TTC549 (cell line): ENCODE measurements at regions not wholly inside any gene's neighbourhood (a gene's known extent, or its start where the extent isn't known, plus 50 kb on each side); places are given as distances from the start of the nearest gene placed in this dataset.
"Not testable (repeated sequence)": the region's sequence is repeated elsewhere in the genome, so short reads cannot be mapped to it uniquely, and the experiment has no call there.

Experiments used
- FAIRE-seq: peaks from 2 replicates; lab custom pipeline; 2012; peaks lifted over from hg19 to GRCh38; lab: Jason Lieb, UNC

- no peak for FAIRE-seq
Measured at GRCh38 chr3:137300703-137301102, 342.9 kb downstream of the IL20RB start.

DNA sequence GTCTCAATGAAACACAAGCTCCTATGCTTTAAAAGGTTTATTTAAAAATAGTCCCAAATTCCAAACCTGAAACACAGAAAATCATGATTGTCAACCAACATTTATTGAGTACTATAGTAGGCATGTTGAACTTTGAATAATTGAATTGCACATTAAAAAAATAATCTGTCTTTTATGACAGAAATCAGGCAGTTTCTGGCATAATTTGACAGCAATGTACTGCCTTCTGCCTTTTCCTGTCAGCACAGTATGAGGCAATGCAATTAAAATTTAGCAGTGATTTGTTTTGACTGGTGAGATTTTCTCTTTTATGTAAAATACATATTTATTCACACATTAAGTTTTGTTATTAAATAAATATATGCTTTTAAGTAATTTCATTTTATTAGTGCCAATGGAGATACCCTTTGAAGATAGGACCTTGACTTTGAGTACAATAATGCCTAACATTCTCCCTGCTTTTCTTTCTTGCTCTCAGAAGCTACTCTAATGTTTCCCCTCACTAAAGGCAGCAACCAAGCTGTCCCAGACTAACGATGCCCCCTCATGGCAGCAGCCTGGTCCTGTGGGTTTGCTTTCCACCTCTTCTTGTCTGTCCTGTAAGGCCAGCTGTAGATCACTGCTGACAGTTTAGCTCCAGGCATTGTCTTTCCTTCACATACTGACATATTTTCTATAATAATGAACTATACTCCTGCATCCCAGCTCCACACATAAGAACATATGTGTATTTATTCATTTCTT lies 346.7 kb downstream of the IL20RB start:
- FAIRE-seq = no peak

- no peak for FAIRE-seq
Measured at GRCh38 chr3:137324114-137324513, 366.3 kb downstream of the IL20RB start.

- no peak for FAIRE-seq
Measured at GRCh38 chr3:137325170-137325569, 367.4 kb downstream of the IL20RB start.

GRCh38 chr3:137325934-137326333 lies 368.2 kb downstream of the IL20RB start:
- no peak for FAIRE-seq

DNA sequence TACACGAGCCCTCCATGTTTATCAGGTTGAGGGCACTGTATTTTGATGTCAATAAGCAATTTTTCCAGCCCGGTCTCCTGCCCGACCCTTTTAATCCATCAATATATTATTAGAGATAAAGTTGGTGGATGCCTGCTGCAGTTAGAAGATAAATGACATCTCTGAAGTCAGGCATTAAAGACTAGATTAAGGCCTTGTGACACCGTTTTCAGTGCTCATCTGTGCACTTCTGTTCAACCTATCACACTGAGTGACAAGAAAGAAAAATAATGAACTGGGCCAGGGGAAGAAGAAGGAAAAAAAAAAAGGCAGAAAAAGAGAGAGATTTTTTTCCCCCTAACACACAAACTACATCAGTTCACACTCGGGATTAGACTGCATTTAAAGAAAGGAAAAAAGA lies 371.8 kb downstream of the IL20RB start:
- FAIRE-seq = no peak

- no peak for FAIRE-seq
Measured at GRCh38 chr3:137330246-137330645, 372.5 kb downstream of the IL20RB start.

DNA sequence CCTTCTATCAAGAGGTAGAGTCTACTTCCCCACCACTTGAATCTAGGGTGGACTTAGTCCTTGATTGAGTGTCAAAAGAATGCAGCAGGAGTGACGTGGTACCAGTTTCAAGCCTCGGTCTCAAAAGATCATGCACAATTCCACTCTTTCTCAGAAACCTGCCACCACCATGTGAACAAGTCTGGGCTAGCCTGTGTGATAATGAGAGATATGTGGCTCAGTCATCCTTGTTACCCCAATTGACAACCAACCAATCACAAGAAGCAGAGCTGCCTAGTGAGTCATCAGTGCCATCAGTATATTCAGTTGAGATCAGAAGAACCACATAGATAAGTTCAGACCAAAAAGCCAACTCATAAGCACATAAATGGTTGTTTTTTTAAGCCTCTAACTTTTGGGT lies 374.5 kb downstream of the IL20RB start:
- FAIRE-seq = no peak

DNA sequence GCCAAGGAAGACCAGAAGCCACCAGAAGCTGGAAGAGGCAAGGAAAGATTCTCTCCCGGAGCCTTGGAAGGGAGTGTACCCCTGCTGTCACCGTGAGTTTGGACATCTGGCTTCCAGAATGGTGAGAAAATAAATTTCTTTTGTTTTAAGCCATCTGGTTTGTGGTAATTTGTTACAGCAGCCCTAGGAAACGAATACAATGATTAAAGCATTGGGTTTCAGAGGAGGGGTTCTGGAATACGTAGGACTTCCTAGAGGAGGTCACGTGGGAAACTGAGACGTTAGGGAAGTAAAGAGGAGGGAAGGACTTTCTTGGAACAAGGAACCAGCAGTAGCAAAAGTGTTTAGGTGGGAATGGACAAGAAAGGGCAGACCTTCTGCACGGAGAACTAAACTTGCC lies 377.7 kb downstream of the IL20RB start:
- no peak for FAIRE-seq

DNA sequence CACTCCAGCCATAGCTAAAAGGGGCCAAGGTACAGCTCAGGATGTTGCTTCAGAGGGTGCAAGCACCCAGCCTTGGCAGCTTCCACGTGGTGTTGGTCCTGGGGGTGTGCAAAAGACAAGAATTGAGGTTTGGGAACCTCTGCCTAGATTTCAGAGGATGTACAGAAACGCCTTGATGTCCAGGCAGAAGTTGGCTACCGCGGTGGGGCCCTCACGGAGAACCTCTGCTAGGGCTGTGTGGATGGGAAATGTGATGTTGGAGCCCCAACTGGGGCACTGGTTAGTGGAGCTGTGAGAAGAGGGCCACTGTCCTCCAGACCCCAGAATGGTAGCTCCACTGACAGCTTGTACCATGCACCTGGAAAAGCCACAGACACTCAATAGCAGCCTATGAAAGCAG lies 380.6 kb downstream of the IL20RB start:
- FAIRE-seq = not testable (repeated sequence)

DNA sequence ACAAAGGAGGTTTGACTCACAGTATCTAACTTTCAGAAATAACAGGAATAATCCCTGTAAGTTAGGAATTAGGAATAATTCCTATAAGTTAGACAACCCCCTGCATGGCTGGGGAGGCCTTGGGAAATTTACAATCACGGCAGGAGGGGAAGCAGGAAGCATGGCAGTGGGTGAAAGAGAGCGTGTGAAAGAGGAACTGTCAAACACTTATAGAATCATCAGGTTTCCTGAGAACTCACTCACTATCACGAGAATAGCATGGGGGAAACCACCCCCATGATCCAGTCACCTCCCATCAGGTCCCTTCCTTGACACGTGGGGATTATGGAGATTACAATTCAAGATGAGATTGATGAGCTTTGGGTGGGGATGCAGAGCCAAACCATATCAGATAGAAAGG lies 385.5 kb downstream of the IL20RB start:
- no peak for FAIRE-seq

DNA sequence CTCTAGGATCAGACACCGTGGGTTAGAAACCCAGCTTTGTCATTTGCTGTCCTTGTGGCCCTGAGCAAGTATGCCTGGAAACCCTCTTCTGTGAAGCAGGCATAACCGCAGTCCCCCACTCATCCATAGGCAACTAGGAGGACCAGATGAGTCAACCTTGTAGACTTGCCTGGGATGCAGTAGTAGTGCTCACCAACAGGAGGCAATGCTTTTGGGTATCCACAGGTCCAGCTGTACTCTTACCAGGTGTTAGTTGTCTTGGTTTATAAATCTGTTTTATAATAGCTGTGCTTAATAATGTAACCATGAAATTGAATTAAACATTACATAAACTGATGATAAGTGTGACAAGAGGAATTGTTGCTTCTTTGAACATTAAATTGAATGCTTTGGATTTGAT lies 389.3 kb downstream of the IL20RB start:
- no peak for FAIRE-seq

DNA sequence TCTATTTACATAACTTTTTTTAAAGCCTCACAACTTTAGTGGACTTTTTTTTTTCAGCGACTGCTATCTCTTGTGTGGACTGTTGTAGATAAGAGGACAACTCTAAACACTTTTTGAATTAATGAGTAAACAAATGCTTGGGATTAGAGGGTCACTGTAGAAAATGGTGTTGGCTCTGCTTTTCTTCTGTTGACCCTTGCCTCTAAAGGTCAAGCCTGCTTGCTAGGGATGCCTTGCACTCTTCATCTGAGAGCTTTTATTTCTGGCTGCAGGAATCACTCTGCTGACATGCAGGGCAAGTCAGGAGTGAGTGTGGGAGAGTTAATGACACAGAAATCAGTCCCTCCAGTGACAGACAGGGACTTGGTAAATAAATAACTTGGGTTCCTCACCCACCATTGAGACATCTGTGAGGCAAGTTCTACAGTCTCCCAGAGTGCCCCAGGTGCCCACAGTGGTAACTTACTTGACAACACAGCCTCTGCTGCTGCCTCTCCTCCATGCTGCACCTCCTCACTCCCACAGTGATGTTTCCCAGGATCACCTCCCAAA lies 390.1 kb downstream of the IL20RB start:
- FAIRE-seq = no peak

GRCh38 chr3:137348936-137349335 lies 391.2 kb downstream of the IL20RB start:
- no peak for FAIRE-seq

DNA sequence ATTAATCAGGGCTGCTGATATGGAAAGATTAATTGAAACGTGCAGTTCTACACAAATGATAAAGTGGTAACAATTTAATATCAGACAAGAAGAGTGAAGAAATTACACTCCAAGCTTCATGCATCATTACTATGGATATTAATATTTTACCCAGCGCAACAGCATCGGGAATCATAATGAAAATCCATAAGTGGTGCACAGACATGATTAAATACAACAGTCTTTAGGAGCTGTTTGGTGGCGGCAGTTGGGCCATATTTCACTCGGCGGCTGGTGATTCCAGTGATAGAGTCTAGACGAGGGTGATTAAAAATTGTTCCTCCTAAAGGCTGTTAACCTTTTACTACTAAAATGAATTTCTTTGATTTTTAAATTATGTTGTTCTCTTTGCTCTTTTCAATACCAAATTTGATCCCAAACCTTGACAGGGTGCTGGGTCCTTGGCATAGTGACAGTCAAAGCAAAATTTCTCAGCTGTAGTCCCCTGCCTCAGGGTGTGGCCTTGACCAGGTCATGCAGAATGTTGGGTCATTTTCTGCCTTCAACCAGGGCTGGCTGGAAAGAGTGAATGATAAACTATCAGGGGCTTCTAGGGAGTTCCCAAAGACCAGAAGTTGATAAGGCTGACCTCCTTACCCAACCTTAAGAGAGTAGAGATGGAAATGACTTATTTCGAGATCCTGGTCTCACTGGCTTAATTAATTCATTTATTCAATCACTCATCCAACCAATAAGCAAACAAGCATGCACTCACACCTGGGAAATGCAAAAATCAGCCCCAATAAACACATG lies 392.0 kb downstream of the IL20RB start:
- FAIRE-seq = no peak

DNA sequence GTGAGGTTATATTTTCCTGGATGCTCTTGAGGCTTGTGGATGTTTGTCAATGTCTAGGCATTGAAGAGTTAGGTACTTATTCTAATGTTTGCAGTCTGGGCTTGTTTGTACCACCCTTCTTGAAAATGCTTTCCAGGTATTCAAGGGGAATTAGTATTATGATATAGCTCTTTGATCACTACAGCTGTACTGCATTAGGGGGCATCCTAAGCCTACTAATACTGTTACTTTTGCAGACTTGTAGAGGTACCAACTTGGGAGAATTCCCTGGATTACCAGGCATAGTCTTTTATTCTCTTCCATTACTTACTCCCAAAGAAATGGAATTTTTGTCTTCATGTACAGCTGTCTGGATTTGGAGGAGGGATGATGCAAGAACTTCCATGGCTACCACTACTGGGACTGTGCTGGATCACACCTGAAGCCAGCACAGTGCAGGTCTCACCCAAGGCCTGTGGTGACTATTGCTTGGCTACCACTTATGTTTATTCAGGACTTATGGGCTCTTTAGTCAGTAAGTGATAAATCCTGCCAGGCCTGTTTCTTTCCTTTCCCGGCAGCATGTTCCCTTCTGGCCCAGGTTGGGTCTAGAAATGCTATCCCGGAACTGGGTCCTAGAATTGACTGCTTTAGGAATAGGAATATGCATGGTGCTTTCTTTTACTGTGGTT lies 402.9 kb downstream of the IL20RB start:
- FAIRE-seq = no peak

- FAIRE-seq = no peak
Measured at GRCh38 chr3:137382005-137382594, 382.0 kb upstream of the SOX14 start.

GRCh38 chr3:137385922-137386321 lies 378.2 kb upstream of the SOX14 start:
- no peak for FAIRE-seq

DNA sequence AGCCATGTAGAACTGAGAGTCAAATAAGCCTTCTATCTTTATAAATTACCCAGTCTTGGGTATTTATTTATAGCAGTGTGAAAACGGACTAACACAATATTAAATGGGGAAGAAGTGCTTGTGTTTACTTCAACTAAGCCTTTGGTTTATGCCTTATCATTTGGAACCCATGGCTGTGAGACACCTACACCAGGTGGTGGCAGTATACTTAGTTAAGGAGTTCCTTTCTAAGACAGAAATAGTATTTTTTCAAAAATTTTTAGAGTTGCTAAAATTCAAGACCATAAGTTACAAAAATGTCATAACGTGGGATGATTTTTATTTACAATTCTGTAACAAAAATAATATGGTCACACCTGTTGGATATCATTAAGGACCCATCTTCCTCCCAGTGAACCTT lies 354.5 kb upstream of the SOX14 start:
- FAIRE-seq = no peak

DNA sequence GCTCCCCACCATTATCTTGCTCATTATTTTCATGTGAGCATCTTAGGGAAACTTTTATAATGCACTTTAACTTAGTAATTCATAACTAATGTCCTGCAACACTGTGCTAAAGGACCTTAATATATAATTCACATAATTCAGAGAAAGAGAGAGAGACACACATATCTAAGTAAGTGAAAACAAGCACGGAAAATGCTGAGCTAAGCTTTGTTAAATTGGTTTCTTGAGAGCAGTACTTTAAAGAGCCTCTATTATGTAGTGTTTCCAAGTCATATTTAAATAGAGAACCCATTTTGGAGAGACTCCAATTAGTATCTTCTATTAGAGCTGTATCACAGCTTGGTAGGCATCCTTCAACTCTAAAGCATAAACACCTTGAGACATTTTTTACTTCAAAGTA lies 354.1 kb upstream of the SOX14 start:
- FAIRE-seq = no peak

DNA sequence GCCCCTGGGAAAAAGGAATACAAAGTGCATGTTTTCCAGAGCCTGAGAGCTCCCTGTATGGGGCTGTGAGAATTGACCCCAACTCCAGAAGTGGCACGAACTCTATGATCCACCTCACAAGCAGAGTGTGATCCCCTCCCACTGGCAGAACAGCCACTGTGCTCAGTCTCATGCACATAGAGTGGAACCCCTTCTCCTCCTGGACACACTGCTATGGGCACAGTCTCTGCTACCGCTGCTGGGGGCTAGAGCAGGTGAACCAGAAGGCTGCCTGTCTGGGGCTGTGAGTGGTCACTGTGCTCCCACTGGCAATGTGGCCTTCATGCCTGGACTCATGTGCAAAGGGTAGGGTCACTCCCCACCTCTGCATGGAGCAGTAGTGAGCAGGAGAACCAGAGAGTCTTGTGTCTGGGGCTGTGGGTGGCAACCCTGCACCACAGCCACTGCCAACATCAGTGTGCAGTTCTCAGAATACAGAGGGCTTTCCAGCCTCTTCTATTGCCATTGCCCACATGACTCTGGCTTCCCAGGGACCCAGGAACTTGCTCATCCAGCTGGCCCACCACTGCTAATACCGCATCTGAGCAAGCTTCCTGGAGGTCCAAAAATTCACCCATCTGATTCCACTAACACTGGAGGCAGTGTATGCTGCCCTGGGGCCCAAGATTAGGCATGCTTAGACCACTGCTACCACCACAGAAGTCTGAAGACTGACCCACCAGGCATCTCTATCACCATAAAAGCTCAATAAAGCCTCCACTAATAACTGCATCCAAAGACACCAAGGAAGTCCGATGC lies 343.7 kb upstream of the SOX14 start:
- FAIRE-seq = no peak

DNA sequence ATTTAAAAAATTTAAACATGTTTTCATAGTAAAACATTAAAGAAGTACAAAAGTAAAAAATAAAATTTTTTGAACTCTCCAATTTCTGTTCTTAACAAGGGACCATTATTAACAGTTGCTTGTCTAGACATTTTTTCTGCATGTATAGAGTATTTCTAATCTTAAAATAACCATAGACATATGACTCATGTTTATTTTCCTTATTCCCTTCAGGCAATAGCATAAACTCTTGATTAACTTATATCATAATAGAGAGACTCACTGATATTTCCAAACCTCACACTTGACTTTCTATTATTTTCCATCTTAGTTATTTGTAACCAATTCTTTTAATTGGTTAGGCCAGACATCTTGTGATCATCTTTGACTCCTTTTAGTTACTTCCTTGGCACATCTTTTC lies 325.6 kb upstream of the SOX14 start:
- FAIRE-seq = no peak
